ENCODE measurements at regions not wholly inside any gene's neighbourhood (a gene's known extent, or its start where the extent isn't known, plus 50 kb on each side); places are given as distances from the start of the nearest gene placed in this dataset.
A peak's percentile ranks its signal among the peaks of the same experiment; 100 is the strongest.
"Not testable (repeated sequence)": the region's sequence is repeated elsewhere in the genome, so short reads cannot be mapped to it uniquely, and the experiment has no call there.

GRCh38 chr21:15617964-15618363 is 111.8 kb upstream of the USP25 start:
- peak; percentile 94 for DNase-seq (ENCODE audit: low read depth)

GRCh38 chr21:15620892-15621291 is 108.9 kb upstream of the USP25 start:
- no peak for DNase-seq (ENCODE audit: low read depth)

- DNase-seq (ENCODE audit: low read depth), result no peak
These were observed 105.1 kb upstream of the USP25 start for GRCh38 chr21:15624646-15625045.

DNA sequence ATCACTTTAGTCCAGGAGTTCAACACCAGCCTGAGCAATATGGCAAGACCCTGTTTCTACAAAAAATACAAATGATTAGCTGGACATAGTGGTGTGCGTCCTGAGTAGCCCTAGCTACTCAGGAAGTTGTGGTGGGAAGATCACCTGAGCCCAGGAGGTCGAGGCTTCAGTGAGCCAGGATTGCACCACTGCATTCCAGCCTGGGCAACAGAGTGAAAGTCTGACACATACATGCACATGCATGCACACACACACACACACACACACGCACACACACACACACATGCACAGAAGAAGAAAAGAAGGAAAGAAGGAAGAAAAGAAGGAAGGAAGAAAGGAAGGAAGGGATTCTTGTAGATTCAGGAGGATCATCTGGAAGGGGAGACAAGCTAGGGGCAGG is 104.4 kb upstream of the USP25 start:
- DNase-seq (ENCODE audit: low read depth), result no peak

DNA sequence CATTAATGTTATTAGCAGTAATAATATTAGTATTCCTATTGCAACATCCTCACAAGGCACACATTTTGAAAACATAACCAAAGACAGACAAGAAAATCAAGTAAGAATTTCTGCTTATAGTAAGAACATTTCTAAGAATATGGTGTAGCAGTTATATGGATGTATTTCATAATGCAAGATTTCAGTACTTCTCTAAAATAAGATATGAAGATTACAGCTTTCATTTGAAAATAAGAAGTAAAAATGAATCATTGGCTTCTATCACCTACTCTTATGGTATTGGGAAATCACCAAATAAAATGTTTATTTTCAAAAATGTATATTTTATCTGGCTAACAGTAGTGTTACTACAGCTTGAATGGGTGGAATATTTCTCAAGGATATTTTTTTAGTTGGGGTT is 103.8 kb upstream of the USP25 start:
- no peak for DNase-seq (ENCODE audit: low read depth)

DNA sequence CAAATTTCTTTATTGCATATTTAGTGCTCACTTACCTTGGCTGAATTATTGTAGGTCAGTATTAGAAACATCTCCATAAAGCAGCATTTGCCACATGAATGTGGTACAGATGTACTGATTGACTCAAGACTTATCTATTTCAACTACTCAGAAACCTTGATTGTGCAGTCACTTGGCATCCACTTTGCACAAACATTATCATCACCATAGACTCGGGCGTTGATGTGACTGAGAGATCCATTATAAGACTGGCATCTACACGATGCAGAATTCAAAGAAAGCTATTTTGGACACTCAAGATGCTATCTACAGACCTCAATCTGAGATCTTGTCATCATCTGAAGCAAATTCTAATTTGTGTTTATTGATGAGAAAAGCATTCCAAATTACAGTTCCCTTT is 102.8 kb upstream of the USP25 start:
- no peak for DNase-seq (ENCODE audit: low read depth)

DNA sequence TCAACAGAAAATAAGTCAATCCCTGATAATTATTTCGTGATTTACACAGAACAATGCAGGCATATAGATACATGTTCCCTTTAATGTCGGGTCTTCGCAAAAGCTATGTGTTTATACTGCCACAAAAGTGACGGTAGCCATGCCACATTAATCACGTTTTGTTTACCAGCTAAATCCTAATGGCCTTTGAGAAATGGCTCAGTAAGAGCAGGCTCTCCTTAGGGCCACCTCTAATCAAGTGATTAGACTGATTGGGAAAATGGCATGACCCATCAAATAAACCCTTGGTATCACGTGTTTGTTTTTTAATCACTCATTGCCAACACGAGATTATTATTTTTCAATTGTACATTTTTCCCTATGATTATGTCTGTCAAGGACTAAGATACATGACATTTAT is 102.0 kb upstream of the USP25 start:
- no peak for DNase-seq (ENCODE audit: low read depth)

DNA sequence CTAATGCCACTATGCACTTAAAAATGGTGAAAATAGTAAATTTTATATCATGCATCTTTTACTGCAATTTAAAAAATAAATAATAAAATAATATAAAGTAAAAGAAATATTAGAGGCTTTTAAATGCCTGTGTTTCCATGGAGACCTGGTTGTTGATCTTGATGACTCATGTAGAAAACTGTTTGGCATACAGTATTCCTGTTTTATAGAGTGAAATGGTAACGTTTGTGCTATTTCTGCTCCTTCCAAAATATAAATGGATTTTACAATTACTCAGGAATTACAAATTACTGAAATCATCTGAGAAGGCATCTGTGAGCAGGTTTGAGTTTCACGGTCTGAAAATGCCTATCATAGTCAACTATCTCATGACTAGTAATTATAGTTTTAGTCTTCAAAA is 98.4 kb upstream of the USP25 start:
- DNase-seq (ENCODE audit: low read depth), result peak; percentile 67

DNA sequence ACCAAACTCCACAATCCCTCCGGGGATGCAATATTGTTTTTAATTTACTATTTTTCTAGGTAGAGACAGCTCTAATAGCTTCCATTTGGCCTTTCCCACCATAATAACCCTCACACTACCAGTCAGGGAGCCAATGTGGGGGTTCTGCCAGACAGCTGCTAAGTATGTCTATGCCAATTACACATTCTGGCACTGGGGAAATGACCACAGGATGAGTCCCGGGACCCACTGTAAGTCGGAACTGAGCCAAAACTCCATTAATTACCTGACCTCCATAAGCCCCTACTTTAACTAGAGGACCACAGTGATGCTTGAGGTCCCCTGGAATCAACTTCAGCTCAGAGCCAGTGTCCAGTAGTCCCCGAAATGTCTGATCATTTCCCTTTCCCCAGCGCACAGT is 95.2 kb upstream of the USP25 start:
- not testable (repeated sequence) for DNase-seq (ENCODE audit: low read depth)

DNA sequence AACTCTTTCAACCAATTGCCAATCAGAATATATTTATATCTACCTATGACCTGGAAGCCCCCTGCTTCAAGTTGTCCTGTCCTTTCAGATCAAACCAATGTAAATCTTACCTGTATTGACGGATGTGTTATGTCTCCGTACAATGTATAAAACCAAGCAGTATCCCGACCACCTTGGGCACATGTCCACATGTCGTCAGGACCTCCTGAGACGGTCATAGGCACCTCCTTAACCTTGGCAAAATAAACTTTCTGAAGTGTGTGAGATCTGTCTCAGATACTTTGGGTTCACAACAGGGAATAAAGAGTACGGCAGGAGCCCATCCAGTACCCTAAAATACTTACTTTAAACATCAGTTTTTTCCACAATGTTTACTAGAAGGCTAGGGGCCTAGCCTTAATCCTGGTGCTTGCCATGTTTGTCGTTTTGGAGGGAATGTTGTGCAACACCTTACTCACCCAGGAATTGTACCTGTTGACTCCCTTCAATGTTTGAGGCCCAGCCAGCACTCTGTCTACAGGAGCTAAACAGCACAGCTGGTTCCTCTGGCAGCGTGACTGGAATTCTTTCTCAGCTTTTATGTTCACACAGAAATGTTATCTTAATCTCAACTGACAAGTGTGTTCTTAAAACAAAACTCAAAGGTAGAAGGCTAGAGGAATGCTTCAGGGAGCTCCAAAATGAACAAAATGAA is 90.8 kb upstream of the USP25 start:
- peak; percentile 87 for DNase-seq (ENCODE audit: low read depth)

DNA sequence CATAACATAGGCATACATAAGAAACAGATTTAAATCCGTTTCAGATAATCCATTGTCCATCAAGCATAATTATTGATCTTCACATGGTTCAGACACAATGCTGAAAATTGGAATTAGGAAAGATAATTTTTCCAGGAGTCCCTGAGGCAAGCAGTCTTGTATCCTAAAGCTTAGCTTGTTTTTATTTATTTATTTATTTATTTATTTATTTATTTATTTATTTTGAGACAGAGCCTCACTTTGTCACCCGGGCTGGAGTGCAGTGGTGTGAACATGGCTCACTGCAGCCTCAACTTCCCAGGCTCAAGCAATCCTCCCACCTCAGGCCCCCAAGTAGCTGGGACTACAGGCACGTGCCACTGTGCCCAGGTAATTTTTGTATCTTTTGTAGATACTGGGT is 89.7 kb upstream of the USP25 start:
- not testable (repeated sequence) for DNase-seq (ENCODE audit: low read depth)

DNA sequence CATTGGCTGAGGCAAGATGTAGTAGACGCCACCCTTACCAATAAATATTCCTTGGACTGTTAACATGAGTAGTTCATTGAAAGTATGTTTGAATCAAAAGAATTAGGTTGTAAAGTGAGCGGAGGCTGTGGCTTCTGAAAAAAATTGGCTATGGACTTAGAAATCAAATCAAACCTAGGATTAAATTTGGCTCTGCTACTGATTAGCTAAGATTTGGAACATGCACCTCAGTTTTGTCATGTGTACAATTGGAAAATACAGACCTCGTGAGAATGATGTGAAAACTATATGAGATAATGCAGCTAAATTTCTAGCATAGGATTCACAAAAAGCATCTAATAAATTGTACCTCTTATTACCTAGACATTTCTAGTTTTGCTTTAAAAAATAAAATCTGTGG is 85.3 kb upstream of the USP25 start:
- DNase-seq (ENCODE audit: low read depth), result no peak

DNA sequence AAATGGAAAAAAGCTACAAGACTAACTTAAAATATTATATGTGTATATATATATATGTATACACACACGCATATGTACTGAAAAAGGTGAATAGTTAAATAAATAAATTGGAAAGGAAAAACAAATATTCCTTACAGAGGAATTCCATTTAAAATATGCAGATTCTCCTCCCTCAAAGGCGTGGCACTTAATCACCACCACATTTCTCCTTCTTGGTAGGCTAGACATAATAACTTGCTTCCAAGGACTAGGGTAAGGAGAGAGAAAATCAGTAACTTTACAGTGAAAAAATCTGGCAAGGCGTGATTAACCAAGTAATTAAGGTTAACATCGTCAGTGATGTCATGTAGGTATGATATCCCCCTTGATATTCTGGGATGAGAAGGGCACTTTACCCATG is 84.0 kb upstream of the USP25 start:
- no peak for DNase-seq (ENCODE audit: low read depth)

- no peak for DNase-seq (ENCODE audit: low read depth)
These were observed 79.0 kb upstream of the USP25 start for GRCh38 chr21:15650735-15651134.

GRCh38 chr21:15651172-15651571 is 78.6 kb upstream of the USP25 start:
- peak; percentile 76 for DNase-seq (ENCODE audit: low read depth)

DNA sequence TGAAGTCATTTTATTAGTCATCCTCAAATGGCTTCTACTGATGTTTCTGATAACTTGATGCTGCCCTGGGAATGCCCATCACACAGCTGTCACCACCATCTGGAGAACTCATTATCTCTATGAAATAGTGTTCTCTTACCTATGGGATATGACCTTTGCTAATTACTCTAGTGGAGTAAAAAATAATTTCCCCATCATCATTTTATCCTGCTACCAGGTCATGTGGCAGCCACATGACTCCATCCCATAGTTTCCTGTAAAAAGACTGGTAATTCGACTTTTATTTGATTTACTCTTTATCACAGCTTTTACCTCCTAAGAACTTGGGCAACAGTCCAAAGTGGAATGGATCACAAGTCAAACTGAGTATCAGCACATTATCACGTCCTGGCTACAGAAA is 76.1 kb upstream of the USP25 start:
- no peak for DNase-seq (ENCODE audit: low read depth)

- no peak for DNase-seq (ENCODE audit: low read depth)
These were observed 75.6 kb upstream of the USP25 start for GRCh38 chr21:15654171-15654570.

GRCh38 chr21:15659753-15660422 is 69.9 kb upstream of the USP25 start:
- DNase-seq (ENCODE audit: low read depth), result no peak

- no peak for DNase-seq (ENCODE audit: low read depth)
These were observed 69.4 kb upstream of the USP25 start for GRCh38 chr21:15660423-15660804.

DNA sequence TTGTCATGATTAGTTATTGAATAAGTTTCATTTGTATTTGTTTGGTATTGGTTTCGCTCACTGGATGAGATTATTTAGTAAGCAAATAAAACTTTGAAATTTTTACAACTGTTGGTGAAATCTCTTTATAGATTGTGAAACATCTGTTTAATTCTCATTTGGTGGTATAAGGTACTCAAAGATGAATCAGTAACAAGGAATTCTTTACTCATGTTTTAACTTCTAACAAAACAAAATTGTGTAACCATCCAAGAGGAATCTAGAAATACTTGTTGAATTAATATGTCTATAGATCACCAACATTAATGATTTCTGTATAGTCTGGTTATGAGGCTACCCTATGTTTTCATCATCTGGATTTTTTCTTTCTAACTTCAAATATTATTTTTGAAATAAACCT is 62.8 kb upstream of the USP25 start:
- peak; percentile 86 for DNase-seq (ENCODE audit: low read depth)

DNA sequence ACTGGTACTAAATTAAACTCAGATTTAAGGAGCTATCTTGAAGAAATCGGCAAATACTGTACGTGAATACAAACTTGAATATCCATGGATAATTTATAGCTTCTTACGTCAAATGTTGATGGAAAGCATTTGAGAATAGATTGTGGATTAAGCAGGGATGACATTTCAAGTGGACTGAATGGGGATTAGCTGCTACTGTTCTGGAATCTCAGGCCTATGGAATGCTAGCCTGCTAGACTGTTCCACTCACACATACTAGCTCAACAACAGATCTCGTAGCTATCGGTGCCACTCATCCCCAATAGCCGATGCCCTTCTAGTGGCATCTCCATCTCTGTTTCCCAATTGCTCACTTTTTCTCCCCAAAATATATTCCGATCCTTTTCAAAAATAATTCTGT is 62.0 kb upstream of the USP25 start:
- DNase-seq (ENCODE audit: low read depth), result peak; percentile 79

GRCh38 chr21:15669247-15669646 is 60.5 kb upstream of the USP25 start:
- peak; percentile 82 for DNase-seq (ENCODE audit: low read depth)

DNA sequence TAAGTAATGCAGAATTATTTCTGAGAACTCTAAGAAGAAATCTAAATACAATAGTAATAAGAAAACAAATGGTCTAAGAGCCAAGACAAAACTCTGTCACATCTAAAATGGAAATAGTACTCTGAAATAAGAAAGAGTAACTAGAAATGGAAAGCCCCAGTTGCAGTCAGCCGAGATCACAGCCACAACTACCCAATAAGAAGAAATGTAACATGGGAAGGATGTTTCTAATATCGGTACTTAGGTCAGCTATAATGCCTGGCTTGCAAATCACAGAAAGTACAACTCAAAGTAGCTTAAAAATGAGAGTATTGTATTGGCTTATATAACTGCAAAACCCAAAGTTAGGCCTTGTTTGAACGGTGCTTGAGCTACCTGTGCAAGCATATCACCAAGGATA is 58.6 kb upstream of the USP25 start:
- no peak for DNase-seq (ENCODE audit: low read depth)

DNA sequence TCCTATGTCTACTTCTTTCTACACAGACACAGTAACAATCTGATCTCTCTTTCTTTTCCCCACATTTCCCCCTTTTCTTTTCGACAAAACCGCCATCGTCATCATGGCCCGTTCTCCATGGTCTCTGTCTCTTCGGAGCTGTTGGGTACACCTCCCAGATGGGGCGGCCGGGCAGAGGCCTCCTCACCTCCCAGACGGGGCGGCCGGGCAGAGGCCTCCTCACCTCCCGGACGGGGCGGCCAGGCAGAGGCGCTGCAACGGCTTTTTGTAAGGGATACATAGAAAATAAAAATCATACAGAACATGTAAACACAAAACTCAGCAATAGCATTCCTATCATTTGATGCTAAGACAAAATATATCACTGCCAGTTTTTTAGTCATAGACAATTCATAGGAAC is 57.2 kb upstream of the USP25 start:
- not testable (repeated sequence) for DNase-seq (ENCODE audit: low read depth)

Measured in amniotic epithelial cell (primary cell).